Glutamatergic neuron (in vitro differentiated cells): ENCODE measurements at regions not wholly inside any gene's neighbourhood (a gene's known extent, or its start where the extent isn't known, plus 50 kb on each side); places are given as distances from the start of the nearest gene placed in this dataset.

ENCODE experiments used
- DNase-seq: peaks from one replicate; pipeline ENCODE4 v3.0.0; 2022
- H3K27ac Mint-ChIP-seq: one replicate; pipeline ENCODE4 v1.8.0; 2020; ENCODE audit warnings: mild to moderate bottlenecking, mixed read lengths, inconsistent platforms; ENCODE audit not compliant: unreplicated experiment
- H3K27me3 Mint-ChIP-seq: one replicate; pipeline ENCODE4 v1.8.0; 2020; ENCODE audit warnings: mild to moderate bottlenecking, moderate library complexity, mixed read lengths, inconsistent platforms; ENCODE audit not compliant: unreplicated experiment
- H3K36me3 Mint-ChIP-seq: one replicate; pipeline ENCODE4 v1.8.0; 2020; ENCODE audit warnings: mild to moderate bottlenecking, mixed read lengths, inconsistent platforms; ENCODE audit not compliant: unreplicated experiment
- H3K4me1 Mint-ChIP-seq: one replicate; pipeline ENCODE4 v1.8.0; 2020; ENCODE audit warnings: mild to moderate bottlenecking, low read depth, mixed read lengths, inconsistent platforms; ENCODE audit not compliant: unreplicated experiment
- H3K4me3 Mint-ChIP-seq: one replicate; pipeline ENCODE4 v1.8.0; 2020; ENCODE audit warnings: mild to moderate bottlenecking, mixed read lengths, inconsistent platforms; ENCODE audit not compliant: unreplicated experiment
- H3K9me3 Mint-ChIP-seq: one replicate; pipeline ENCODE4 v1.8.0; 2020; ENCODE audit warnings: mild to moderate bottlenecking, moderate library complexity, mixed read lengths, inconsistent platforms; ENCODE audit not compliant: unreplicated experiment
- TF ChIP-seq, protein P1 (sequence below): fragments of 200-600 bp; sonication (generic); IDR thresholded peaks from one replicate; pipeline ENCODE4 v1.5.0; 2021; ENCODE audit not compliant: partially characterized antibody, unreplicated experiment

DNA sequence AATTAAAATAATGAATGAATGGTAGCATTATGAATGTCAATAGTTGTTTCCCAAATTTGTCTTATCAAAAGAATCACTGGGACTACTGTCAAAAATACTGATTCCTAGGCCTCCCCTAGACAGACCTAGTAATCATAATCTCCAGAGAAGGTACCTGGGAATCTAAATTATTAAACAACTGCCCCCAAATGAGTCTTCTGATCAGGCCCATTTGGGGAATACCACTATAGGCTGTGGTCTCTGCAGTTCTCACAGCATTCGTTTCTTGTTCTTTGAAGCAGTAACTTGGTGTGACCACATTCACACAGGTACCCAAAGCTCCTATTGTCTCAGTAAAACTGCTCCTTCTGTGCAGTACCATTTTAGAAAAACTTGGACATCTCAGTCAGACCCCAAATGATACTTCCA is 230.9 kb downstream of the PIK3R1 start:
- H3K36me3 Mint-ChIP-seq: no peaks in the 10 kb centered on the region
- no peak overlapping the region for H3K4me3 Mint-ChIP-seq
- no peak for DNase-seq
- no peaks in the 10 kb centered on the region for H3K9me3 Mint-ChIP-seq
- no peak overlapping the region for H3K27ac Mint-ChIP-seq
- no peaks in the 10 kb centered on the region for H3K27me3 Mint-ChIP-seq
- TF ChIP-seq, protein P1, sequence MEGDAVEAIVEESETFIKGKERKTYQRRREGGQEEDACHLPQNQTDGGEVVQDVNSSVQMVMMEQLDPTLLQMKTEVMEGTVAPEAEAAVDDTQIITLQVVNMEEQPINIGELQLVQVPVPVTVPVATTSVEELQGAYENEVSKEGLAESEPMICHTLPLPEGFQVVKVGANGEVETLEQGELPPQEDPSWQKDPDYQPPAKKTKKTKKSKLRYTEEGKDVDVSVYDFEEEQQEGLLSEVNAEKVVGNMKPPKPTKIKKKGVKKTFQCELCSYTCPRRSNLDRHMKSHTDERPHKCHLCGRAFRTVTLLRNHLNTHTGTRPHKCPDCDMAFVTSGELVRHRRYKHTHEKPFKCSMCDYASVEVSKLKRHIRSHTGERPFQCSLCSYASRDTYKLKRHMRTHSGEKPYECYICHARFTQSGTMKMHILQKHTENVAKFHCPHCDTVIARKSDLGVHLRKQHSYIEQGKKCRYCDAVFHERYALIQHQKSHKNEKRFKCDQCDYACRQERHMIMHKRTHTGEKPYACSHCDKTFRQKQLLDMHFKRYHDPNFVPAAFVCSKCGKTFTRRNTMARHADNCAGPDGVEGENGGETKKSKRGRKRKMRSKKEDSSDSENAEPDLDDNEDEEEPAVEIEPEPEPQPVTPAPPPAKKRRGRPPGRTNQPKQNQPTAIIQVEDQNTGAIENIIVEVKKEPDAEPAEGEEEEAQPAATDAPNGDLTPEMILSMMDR: no peak
- no peaks in the 10 kb centered on the region for H3K4me1 Mint-ChIP-seq

DNA sequence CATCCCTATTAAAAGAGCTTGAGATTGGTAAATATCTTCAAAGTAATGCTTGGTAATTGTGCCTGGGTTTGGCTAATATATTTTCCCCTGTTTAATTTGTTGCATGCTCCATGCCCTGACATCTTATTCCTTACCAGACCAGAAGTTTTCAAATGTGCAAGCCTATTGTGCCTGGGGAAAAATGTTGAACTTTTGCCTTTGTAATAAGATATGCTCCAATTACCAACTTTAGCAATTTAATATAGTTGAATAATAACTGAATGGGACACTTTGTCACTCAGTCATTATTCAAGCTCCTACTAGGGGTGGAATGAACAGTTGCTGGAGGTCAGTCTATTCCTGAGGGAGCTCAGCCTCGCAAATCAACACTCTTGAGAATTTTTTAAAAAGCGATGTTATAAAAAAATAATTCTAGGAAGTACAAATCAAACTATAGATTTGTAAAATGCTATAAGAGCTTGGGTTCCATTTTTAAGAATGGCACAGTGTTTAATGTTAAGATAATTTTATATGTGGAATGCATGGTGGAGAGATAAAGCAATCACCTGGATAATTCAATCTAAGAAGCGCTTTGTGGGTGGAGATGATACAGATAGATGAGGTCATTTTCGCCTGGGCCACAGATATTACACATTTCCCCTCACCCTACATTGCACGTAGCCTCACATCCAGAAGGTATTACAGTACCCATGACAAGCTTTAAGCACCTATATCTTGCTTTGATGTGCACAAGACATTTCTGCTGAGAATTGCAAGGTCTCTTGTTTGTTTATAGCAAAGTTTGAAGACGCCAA is 231.8 kb downstream of the PIK3R1 start:
- H3K4me1 Mint-ChIP-seq: no peaks in the 10 kb centered on the region
- no peak overlapping the region for H3K4me3 Mint-ChIP-seq
- H3K27me3 Mint-ChIP-seq: no peaks in the 10 kb centered on the region
- no peak for DNase-seq
- no peaks in the 10 kb centered on the region for H3K36me3 Mint-ChIP-seq
- H3K9me3 Mint-ChIP-seq: no peaks in the 10 kb centered on the region
- TF ChIP-seq, protein P1: no peak
- no peak overlapping the region for H3K27ac Mint-ChIP-seq

DNA sequence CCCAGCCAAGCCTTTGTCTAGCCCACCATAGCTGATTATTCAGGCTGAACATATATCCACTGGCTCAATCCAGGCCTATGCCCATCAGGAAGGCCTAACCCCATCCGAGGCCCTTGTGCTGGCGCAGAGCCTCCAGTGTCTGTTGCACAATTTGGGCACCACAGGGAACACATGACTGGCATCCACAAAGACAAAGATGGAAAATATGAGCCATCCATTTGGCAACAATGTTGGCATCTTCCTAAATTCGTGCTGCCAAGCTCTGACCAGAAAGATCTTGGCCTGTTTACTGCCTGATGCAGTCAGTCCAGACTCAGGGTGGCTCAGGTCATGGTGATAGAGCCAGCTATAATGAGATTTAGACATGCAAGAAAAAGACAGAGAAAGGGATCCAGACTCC is 233.8 kb downstream of the PIK3R1 start:
- TF ChIP-seq, protein P1: no peak
- no peak overlapping the region for H3K4me3 Mint-ChIP-seq
- no peaks in the 10 kb centered on the region for H3K36me3 Mint-ChIP-seq
- no peaks in the 10 kb centered on the region for H3K4me1 Mint-ChIP-seq
- H3K27me3 Mint-ChIP-seq: no peaks in the 10 kb centered on the region
- H3K9me3 Mint-ChIP-seq: no peaks in the 10 kb centered on the region
- DNase-seq: no peak
- no peak overlapping the region for H3K27ac Mint-ChIP-seq

DNA sequence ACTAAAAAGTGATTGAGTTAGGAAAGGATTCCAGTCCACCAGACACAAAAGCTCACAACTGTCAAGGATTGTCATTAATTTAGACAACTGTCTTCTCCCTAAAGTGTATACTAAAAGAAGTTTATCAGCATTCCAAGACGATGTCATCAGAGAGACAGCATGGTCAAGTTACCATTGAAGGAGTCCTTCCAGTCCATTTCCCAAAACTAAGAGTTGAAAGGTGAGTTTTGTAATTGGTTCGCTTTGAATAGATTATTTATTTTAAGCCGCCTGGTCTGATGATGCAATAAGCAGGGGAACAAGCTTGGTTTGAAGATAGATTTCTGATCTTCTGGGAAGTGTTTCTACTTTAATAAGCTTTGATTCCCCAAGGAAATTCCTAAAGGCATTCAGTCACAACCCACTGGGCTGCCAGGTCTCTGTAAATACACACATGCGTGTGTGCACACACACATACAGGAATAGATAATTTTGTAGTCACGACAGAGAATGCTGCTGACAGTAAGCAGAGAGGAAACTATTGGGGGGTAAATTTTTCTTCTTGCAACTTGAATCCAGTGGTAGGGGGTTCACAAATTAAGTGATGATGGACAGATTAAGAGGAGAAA is 234.8 kb downstream of the PIK3R1 start:
- H3K4me3 Mint-ChIP-seq: no peak overlapping the region
- no peaks in the 10 kb centered on the region for H3K36me3 Mint-ChIP-seq
- H3K27ac Mint-ChIP-seq: no peak overlapping the region
- H3K27me3 Mint-ChIP-seq: no peaks in the 10 kb centered on the region
- DNase-seq: no peak
- H3K4me1 Mint-ChIP-seq: no peaks in the 10 kb centered on the region
- no peaks in the 10 kb centered on the region for H3K9me3 Mint-ChIP-seq
- TF ChIP-seq, protein P1: no peak

DNA sequence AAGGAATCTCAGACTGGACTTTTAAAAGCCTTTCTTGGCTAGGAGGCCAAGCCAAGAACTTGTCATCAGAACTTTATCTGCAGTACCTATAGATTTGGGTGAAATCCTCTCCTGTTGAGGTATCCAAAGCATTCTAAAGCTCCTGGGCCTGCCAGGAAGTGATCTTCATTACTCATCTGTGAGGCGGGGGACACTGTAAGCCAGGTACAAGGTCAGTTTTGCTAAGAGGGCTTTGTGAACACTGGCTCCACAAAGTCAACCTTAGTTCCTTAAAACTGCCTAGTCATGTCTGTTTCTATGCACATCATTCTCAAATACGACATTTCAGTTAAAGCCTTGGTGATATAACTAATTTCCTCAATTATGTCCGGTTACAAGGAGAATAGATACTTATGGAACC is 236.7 kb downstream of the PIK3R1 start:
- no peaks in the 10 kb centered on the region for H3K4me1 Mint-ChIP-seq
- H3K27me3 Mint-ChIP-seq: no peaks in the 10 kb centered on the region
- H3K9me3 Mint-ChIP-seq: no peaks in the 10 kb centered on the region
- H3K36me3 Mint-ChIP-seq: no peaks in the 10 kb centered on the region
- no peak overlapping the region for H3K4me3 Mint-ChIP-seq
- TF ChIP-seq, protein P1: no peak
- no peak for DNase-seq
- H3K27ac Mint-ChIP-seq: no peak overlapping the region
